ENCODE measurements at regions not wholly inside any gene's neighbourhood (a gene's known extent, or its start where the extent isn't known, plus 50 kb on each side); places are given as distances from the start of the nearest gene placed in this dataset.

GRCh38 chr2:4653991-4654390, 950.6 kb downstream of the DCDC2C start:
- H3K4me3 ChIP-seq (ENCODE audit: low read depth, low read length) = no peak overlapping the region
- TF ChIP-seq CTCF (IDR thresholded peaks at IDR 0.05; ENCODE audit: control insufficient read depth, extremely low read depth, insufficient read depth) = no peak
- peak; percentile 32 for DNase-seq (ENCODE audit: low read depth)

- DNase-seq (ENCODE audit: low read depth) = no peak
- no peak for TF ChIP-seq CTCF (IDR thresholded peaks at IDR 0.05; ENCODE audit: control insufficient read depth, extremely low read depth, insufficient read depth)
- H3K4me3 ChIP-seq (ENCODE audit: low read depth, low read length) = no peak overlapping the region
These were observed 953.0 kb downstream of the DCDC2C start for GRCh38 chr2:4656326-4656725.

- H3K4me3 ChIP-seq (ENCODE audit: low read depth, low read length) = no peak overlapping the region
- no peak for DNase-seq (ENCODE audit: low read depth)
- TF ChIP-seq CTCF (IDR thresholded peaks at IDR 0.05; ENCODE audit: control insufficient read depth, extremely low read depth, insufficient read depth) = no peak
These were observed 958.9 kb downstream of the DCDC2C start for GRCh38 chr2:4662161-4662779.

GRCh38 chr2:4668381-4668780, 965.0 kb downstream of the DCDC2C start:
- no peak for DNase-seq (ENCODE audit: low read depth)
- no peak overlapping the region for H3K4me3 ChIP-seq (ENCODE audit: low read depth, low read length)
- TF ChIP-seq CTCF (IDR thresholded peaks at IDR 0.05; ENCODE audit: control insufficient read depth, extremely low read depth, insufficient read depth) = no peak

- DNase-seq (ENCODE audit: low read depth) = no peak
- TF ChIP-seq CTCF (IDR thresholded peaks at IDR 0.05; ENCODE audit: control insufficient read depth, extremely low read depth, insufficient read depth) = no peak
- H3K4me3 ChIP-seq (ENCODE audit: low read depth, low read length) = no peak overlapping the region
These were observed 967.0 kb downstream of the DCDC2C start for GRCh38 chr2:4670331-4670730.

- H3K4me3 ChIP-seq (ENCODE audit: low read depth, low read length) = peak overlapping the region; percentile 11; the same call in 1 of the 2 replicates
- DNase-seq (ENCODE audit: low read depth) = no peak
- no peak for TF ChIP-seq CTCF (IDR thresholded peaks at IDR 0.05; ENCODE audit: control insufficient read depth, extremely low read depth, insufficient read depth)
These were observed 969.7 kb downstream of the DCDC2C start for GRCh38 chr2:4673025-4673489.

- no peak overlapping the region for H3K4me3 ChIP-seq (ENCODE audit: low read depth, low read length)
- no peak for TF ChIP-seq CTCF (IDR thresholded peaks at IDR 0.05; ENCODE audit: control insufficient read depth, extremely low read depth, insufficient read depth)
- DNase-seq (ENCODE audit: low read depth) = no peak
These were observed 970.6 kb downstream of the DCDC2C start for GRCh38 chr2:4674007-4674406.
